ENCODE measurements at regions not wholly inside any gene's neighbourhood (a gene's known extent, or its start where the extent isn't known, plus 50 kb on each side); places are given as distances from the start of the nearest gene placed in this dataset.
"Not testable (repeated sequence)": the region's sequence is repeated elsewhere in the genome, so short reads cannot be mapped to it uniquely, and the experiment has no call there.

GRCh38 chr21:41567901-41568510, 60.0 kb upstream of the TMPRSS2 start:
- no peak overlapping the region for H3K27ac ChIP-seq (ENCODE audit: low read depth in 1 of 2, low read length in 1 of 2)
- H3K27me3 ChIP-seq (ENCODE audit: control insufficient read depth in 3 of 3, insufficient read depth in 3 of 3, low read length in 2 of 3) = no peaks in the 10 kb centered on the region
- no peaks in the 10 kb centered on the region for H3K4me1 ChIP-seq (ENCODE audit: control insufficient read depth in 5 of 5, insufficient read depth in 5 of 5, low read length in 5 of 5)
- no peaks in the 10 kb centered on the region for H3K36me3 ChIP-seq (ENCODE audit: control insufficient read depth in 4 of 4, insufficient read depth in 4 of 4, low read length in 4 of 4)
- H3K9me3 ChIP-seq (ENCODE audit: control insufficient read depth in 4 of 4, insufficient read depth in 3 of 4, low read length in 3 of 4) = peaks cover 0 to 5% (median 2%) of the 10 kb centered on the region in 4 donors
- no peak overlapping the region for H3K4me3 ChIP-seq
- H3K9ac ChIP-seq (ENCODE audit: insufficient read depth in 1 of 2, low read length in 2 of 2) = no peak overlapping the region
- WGBS, 2 donors = 77 to 85% methylated on average over 25 of the region's 25 CpGs
- ATAC-seq (ENCODE audit: insufficient read depth, low FRiP score) = no peak
- DNase-seq = no peak
- no peak for TF ChIP-seq CTCF (IDR thresholded peaks at IDR 0.05; ENCODE audit: control extremely low read depth, extremely low read depth)

- H3K9me3 ChIP-seq (ENCODE audit: control insufficient read depth in 4 of 4, insufficient read depth in 3 of 4, low read length in 3 of 4); H3K27ac ChIP-seq (ENCODE audit: low read depth in 1 of 2, low read length in 1 of 2): not testable (repeated sequence)
- 56 to 65% methylated on average over 2 of the region's 2 CpGs for WGBS, 2 donors
Observed at GRCh38 chr21:41567237-41567636, 59.3 kb upstream of the TMPRSS2 start.

GRCh38 chr21:41566500-41567014, 58.6 kb upstream of the TMPRSS2 start:
- no peaks in the 10 kb centered on the region for H3K4me1 ChIP-seq (ENCODE audit: control insufficient read depth in 5 of 5, insufficient read depth in 5 of 5, low read length in 5 of 5)
- no peaks in the 10 kb centered on the region for H3K27me3 ChIP-seq (ENCODE audit: control insufficient read depth in 3 of 3, insufficient read depth in 3 of 3, low read length in 2 of 3)
- H3K9me3 ChIP-seq (ENCODE audit: control insufficient read depth in 4 of 4, insufficient read depth in 3 of 4, low read length in 3 of 4) = no peaks in the 10 kb centered on the region
- no peak overlapping the region for H3K9ac ChIP-seq (ENCODE audit: insufficient read depth in 1 of 2, low read length in 2 of 2)
- no peak overlapping the region for H3K4me3 ChIP-seq
- H3K36me3 ChIP-seq (ENCODE audit: control insufficient read depth in 4 of 4, insufficient read depth in 4 of 4, low read length in 4 of 4) = no peaks in the 10 kb centered on the region
- 93 to 96% methylated on average over 3 of the region's 3 CpGs for WGBS, 2 donors
- TF ChIP-seq CTCF (IDR thresholded peaks at IDR 0.05; ENCODE audit: control extremely low read depth, extremely low read depth) = no peak
- no peak overlapping the region for H3K27ac ChIP-seq (ENCODE audit: low read depth in 1 of 2, low read length in 1 of 2)
- ATAC-seq (ENCODE audit: insufficient read depth, low FRiP score) (no peak), DNase-seq (no peak)

More at GRCh38 chr21:41567237-41567636, 59.3 kb upstream of the TMPRSS2 start:
- not testable (repeated sequence) for H3K9ac ChIP-seq (ENCODE audit: insufficient read depth in 1 of 2, low read length in 2 of 2); H3K4me3 ChIP-seq; H3K27me3 ChIP-seq (ENCODE audit: control insufficient read depth in 3 of 3, insufficient read depth in 3 of 3, low read length in 2 of 3); ATAC-seq (ENCODE audit: insufficient read depth, low FRiP score); H3K4me1 ChIP-seq (ENCODE audit: control insufficient read depth in 5 of 5, insufficient read depth in 5 of 5, low read length in 5 of 5); H3K36me3 ChIP-seq (ENCODE audit: control insufficient read depth in 4 of 4, insufficient read depth in 4 of 4, low read length in 4 of 4); DNase-seq

GRCh38 chr21:41565550-41565949, 57.6 kb upstream of the TMPRSS2 start:
- no peak for TF ChIP-seq CTCF (IDR thresholded peaks at IDR 0.05; ENCODE audit: control extremely low read depth, extremely low read depth)
- no peaks in the 10 kb centered on the region for H3K27me3 ChIP-seq (ENCODE audit: control insufficient read depth in 3 of 3, insufficient read depth in 3 of 3, low read length in 2 of 3)
- no peaks in the 10 kb centered on the region for H3K9me3 ChIP-seq (ENCODE audit: control insufficient read depth in 4 of 4, insufficient read depth in 3 of 4, low read length in 3 of 4)
- H3K27ac ChIP-seq (ENCODE audit: low read depth in 1 of 2, low read length in 1 of 2) = no peak overlapping the region
- ATAC-seq (ENCODE audit: insufficient read depth, low FRiP score) = no peak
- no peaks in the 10 kb centered on the region for H3K4me1 ChIP-seq (ENCODE audit: control insufficient read depth in 5 of 5, insufficient read depth in 5 of 5, low read length in 5 of 5)
- DNase-seq = no peak
- WGBS, 2 donors = 60 to 80% methylated on average over 11 of the region's 11 CpGs
- no peak overlapping the region for H3K9ac ChIP-seq (ENCODE audit: insufficient read depth in 1 of 2, low read length in 2 of 2)
- H3K36me3 ChIP-seq (ENCODE audit: control insufficient read depth in 4 of 4, insufficient read depth in 4 of 4, low read length in 4 of 4) = no peaks in the 10 kb centered on the region
- no peak overlapping the region for H3K4me3 ChIP-seq

Measured in lung (tissue), 11 donors.